Breast epithelium (tissue), 3 donors: ENCODE measurements at regions not wholly inside any gene's neighbourhood (a gene's known extent, or its start where the extent isn't known, plus 50 kb on each side); places are given as distances from the start of the nearest gene placed in this dataset.

Experiments used
- POLR2A ChIP-seq: fragments of 450-650 bp; IDR thresholded peaks from one replicate; pipeline ENCODE4 v1.6.1; 2016; ENCODE audit warnings: antibody characterized with exemption, mild to moderate bottlenecking, moderate library complexity
- POLR2AphosphoS5 ChIP-seq, 3 donors: sonication (generic); formaldehyde crosslinking; IDR thresholded peaks; one replicate each; pipeline ENCODE4 v1.6.1; 2017; ENCODE audit warnings: antibody characterized with exemption in 3 of 3
- TF ChIP-seq, protein P1 (sequence below), 3 donors: fragments of 450-650 bp; IDR thresholded peaks; one replicate each; pipeline ENCODE4 v1.5.1; 2016 to 2017; ENCODE audit warnings: antibody characterized with exemption in 3 of 3, mild to moderate bottlenecking in 3 of 3, moderate library complexity in 3 of 3

DNA sequence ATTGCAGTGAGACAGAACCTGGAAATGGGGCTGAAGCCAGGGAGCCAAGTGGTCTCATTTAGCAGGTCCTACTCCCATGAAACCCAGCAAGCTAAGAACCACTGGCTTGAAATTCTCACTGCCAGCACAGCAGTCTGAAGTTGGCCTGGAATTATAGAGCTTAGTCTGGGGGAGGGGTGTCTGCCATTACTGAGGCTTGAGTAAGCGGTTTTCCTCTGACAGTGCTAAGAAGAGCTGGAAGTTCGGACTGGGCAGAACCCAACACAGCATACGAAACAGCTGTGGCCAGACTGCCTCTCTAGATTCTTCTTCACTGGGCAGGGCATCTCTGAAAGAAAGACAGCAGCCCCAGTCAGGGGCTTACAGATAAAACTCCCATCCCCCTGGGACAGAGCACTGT, 305.7 kb upstream of the SETBP1 start:
- TF ChIP-seq, protein P1, sequence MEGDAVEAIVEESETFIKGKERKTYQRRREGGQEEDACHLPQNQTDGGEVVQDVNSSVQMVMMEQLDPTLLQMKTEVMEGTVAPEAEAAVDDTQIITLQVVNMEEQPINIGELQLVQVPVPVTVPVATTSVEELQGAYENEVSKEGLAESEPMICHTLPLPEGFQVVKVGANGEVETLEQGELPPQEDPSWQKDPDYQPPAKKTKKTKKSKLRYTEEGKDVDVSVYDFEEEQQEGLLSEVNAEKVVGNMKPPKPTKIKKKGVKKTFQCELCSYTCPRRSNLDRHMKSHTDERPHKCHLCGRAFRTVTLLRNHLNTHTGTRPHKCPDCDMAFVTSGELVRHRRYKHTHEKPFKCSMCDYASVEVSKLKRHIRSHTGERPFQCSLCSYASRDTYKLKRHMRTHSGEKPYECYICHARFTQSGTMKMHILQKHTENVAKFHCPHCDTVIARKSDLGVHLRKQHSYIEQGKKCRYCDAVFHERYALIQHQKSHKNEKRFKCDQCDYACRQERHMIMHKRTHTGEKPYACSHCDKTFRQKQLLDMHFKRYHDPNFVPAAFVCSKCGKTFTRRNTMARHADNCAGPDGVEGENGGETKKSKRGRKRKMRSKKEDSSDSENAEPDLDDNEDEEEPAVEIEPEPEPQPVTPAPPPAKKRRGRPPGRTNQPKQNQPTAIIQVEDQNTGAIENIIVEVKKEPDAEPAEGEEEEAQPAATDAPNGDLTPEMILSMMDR (IDR thresholded peaks at IDR 0.05) = no peak
- TF ChIP-seq POLR2AphosphoS5 (IDR thresholded peaks at IDR 0.05) (no peak), POLR2A (no peak)
